ENCODE measurements at regions not wholly inside any gene's neighbourhood (a gene's known extent, or its start where the extent isn't known, plus 50 kb on each side); places are given as distances from the start of the nearest gene placed in this dataset.

DNA sequence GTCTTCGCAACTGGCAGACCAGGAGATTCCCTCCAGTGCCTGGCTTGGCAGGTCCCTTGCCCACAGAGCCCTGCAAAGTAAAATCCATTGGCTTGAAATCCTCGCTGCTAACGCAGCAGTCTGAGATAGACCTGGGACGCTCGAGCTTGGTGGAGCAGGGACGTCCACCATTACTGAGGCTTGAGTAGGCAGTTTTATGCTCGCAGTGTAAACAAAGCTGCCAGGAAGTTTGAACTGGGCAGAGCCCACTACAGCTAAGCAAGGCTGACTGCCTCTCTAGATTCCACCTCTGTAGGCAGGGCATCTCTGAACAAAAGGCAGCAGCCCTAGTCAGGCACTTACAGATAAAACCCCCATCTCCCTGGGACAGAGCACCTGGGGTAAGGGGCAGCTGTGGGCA lies 205.0 kb upstream of the MME start:
- TF ChIP-seq CTCF (IDR thresholded peaks at IDR 0.05; ENCODE audit: poor library complexity, severe bottlenecking) (no peak), EP300 (conservative IDR thresholded peaks at IDR 0.05; ENCODE audit: poor library complexity, severe bottlenecking) (no peak), POLR2AphosphoS5 (IDR thresholded peaks at IDR 0.05) (no peak), EZH2 (IDR thresholded peaks at IDR 0.05; ENCODE audit: borderline replicate concordance, insufficient read depth, low read length, poor library complexity, severe bottlenecking) (no peak), TAF1 (IDR thresholded peaks at IDR 0.05; ENCODE audit: low read depth) (no peak), SMC3 (conservative IDR thresholded peaks at IDR 0.05; ENCODE audit: poor library complexity) (no peak)

Measured in neural cell (in vitro differentiated cells).